A673 (cell line): ENCODE measurements at regions not wholly inside any gene's neighbourhood (a gene's known extent, or its start where the extent isn't known, plus 50 kb on each side); places are given as distances from the start of the nearest gene placed in this dataset.

Source experiments
- BruUV-seq: library from RNA; stranded (reverse); fragments of 400-500 nt; replicated peaks from 2 replicates; lab custom pipeline; 2021; lab: Mats Ljungman, UMichigan
- CTCF ChIA-PET: fragments of 300-600 bp; sonication (Branson Sonifier 250); formaldehyde crosslinking; loops from one replicate; lab custom pipeline; 2022; ENCODE audit warnings: antibody characterized with exemption; lab: Charles Lee
- POLR2A ChIA-PET: fragments of 300-600 bp; sonication (Branson Sonifier 250); formaldehyde crosslinking; loops from one replicate; lab custom pipeline; 2022; ENCODE audit warnings: antibody characterized with exemption; ENCODE audit not compliant: low non-redundant PET; lab: Charles Lee
- DNase-seq: peaks from one replicate; pipeline ENCODE4 v3.0.0-alpha.2; 2015; ENCODE audit warnings: low spot score
- H3K27ac ChIP-seq: fragments of 200-600 bp; sonication (generic); 2 replicates; pipeline ENCODE4 v1.5.1; 2016; ENCODE audit warnings: mixed run types, low read depth, mild to moderate bottlenecking, mixed read lengths, antibody characterized with exemption, low read length; ENCODE audit not compliant: poor library complexity, severe bottlenecking
- H3K27me3 ChIP-seq: fragments of 200-600 bp; sonication (generic); replicated peaks from 2 replicates; pipeline ENCODE4 v1.6.1; 2017; ENCODE audit warnings: mixed run types, low read depth, mild to moderate bottlenecking, mixed read lengths, antibody characterized with exemption, low read length; ENCODE audit not compliant: insufficient read depth, poor library complexity
- H3K36me3 ChIP-seq: fragments of 200-600 bp; sonication (generic); 2 replicates; pipeline ENCODE4 v1.6.1; 2016; ENCODE audit warnings: mixed run types, mild to moderate bottlenecking, mixed read lengths, antibody characterized with exemption, low read length; ENCODE audit not compliant: insufficient read depth, poor library complexity, severe bottlenecking
- H3K4me1 ChIP-seq: fragments of 200-600 bp; sonication (generic); 2 replicates; pipeline ENCODE4 v1.6.1; 2017; ENCODE audit warnings: mixed run types, mild to moderate bottlenecking, mixed read lengths, antibody characterized with exemption, low read length; ENCODE audit not compliant: insufficient read depth, poor library complexity, severe bottlenecking
- H3K4me3 ChIP-seq: fragments of 200-600 bp; sonication (generic); 2 replicates; pipeline ENCODE4 v1.5.1; 2016; ENCODE audit warnings: low read depth, mixed run types, mild to moderate bottlenecking, mixed read lengths, low read length; ENCODE audit not compliant: poor library complexity, severe bottlenecking
- H3K9me3 ChIP-seq: fragments of 200-600 bp; sonication (generic); 2 replicates; pipeline ENCODE4 v1.6.1; 2016; ENCODE audit warnings: mixed run types, low read depth, mild to moderate bottlenecking, mixed read lengths, antibody characterized with exemption, low read length; ENCODE audit not compliant: poor library complexity, severe bottlenecking
- EZH2 ChIP-seq: fragments of 200-600 bp; sonication (generic); IDR thresholded peaks from 2 replicates; pipeline ENCODE4 v1.6.1; 2017; ENCODE audit warnings: borderline replicate concordance, low read depth, mild to moderate bottlenecking, mixed read lengths, antibody characterized with exemption, low read length; ENCODE audit not compliant: poor library complexity, severe bottlenecking
- intact Hi-C: fragments of 100-400 bp; cut with micrococcal nuclease; formaldehyde crosslinking; loops from one replicate; pipeline ENCODE4 v1.10.0; 2022; ENCODE audit not compliant: unreplicated experiment
- TF ChIP-seq, protein P1 (sequence below): fragments of 300-800, 200-600 bp; sonication (generic); conservative IDR thresholded peaks from 2 replicates; pipeline ENCODE4 v1.5.1; 2017; ENCODE audit warnings: low read depth, mild to moderate bottlenecking, antibody characterized with exemption, low read length, moderate library complexity, mixed read lengths

DNA sequence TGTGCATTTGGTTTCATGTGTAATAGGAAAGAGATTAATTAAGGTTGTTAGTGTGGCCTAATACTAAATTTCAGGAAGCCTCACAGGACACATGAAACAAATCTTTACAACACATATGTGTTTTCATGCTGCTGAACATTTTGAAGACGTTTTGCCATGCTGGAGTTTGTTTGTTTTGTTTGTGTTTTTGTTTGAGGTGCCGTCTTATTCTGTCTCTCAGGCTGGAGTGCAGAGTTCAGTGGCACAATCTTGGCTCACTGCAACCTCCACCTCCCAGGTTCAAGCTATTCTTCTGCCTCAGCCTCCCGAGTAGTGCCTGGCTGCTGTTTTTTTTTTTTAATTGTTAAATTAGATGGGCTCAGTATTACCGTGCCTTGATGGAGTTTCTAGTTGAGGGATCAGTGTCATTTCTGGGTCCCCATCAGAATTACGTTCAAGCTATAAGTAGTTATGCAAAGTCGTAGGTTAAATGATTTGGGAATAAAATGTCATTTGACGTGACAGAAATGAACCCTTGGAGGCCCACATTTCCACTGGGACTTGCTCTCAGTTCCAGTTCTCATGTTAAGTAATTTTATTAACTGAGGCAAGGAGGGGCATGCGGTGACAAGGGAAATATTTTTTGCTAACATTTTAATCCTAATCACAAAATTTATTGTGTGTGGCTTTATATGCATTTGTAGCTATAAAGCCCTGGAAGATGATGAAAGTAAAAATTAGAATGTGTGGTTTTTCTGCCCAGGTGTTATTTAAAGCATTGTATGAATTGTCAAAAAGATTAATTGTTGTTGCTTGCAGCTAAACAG, 196.9 kb downstream of the TM9SF2 start:
- intact Hi-C loops, result no loop called here
- Histone ChIP-seq H3K4me1 (peaks cover 17% of the 10 kb centered on the region), H3K27ac (no peak overlapping the region), H3K27me3 (no peaks in the 10 kb centered on the region), H3K4me3 (no peak overlapping the region), H3K36me3 (no peaks in the 10 kb centered on the region), H3K9me3 (no peaks in the 10 kb centered on the region)
- TF ChIP-seq EZH2, result no peak
- TF ChIP-seq, protein P1, sequence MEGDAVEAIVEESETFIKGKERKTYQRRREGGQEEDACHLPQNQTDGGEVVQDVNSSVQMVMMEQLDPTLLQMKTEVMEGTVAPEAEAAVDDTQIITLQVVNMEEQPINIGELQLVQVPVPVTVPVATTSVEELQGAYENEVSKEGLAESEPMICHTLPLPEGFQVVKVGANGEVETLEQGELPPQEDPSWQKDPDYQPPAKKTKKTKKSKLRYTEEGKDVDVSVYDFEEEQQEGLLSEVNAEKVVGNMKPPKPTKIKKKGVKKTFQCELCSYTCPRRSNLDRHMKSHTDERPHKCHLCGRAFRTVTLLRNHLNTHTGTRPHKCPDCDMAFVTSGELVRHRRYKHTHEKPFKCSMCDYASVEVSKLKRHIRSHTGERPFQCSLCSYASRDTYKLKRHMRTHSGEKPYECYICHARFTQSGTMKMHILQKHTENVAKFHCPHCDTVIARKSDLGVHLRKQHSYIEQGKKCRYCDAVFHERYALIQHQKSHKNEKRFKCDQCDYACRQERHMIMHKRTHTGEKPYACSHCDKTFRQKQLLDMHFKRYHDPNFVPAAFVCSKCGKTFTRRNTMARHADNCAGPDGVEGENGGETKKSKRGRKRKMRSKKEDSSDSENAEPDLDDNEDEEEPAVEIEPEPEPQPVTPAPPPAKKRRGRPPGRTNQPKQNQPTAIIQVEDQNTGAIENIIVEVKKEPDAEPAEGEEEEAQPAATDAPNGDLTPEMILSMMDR, result no peak
- ChIA-PET CTCF (no interaction called here), POLR2A (no interaction called here)
- BruUV-seq, result no TSS peak
- DNase-seq, result no peak

DNA sequence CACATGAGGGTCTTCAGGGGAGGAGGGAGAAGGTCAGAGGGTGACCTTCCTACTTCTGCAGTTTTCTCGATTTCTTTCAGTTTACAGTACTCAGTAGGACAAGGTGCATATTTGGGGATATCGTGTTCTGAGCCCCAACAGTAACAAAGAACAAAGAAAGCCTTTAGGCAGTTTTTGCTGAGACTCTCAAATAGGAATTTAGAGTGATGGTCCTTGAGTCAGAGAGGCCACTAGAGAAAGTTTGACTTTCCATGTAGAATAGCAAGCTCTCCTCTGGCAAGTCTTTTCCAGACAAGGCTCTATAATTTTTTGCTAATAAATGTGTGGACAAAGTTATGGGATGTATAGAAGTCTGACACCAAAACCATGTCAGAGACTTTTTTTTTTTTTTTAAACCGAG, 194.6 kb downstream of the TM9SF2 start:
- Histone ChIP-seq H3K9me3 (no peaks in the 10 kb centered on the region), H3K36me3 (no peaks in the 10 kb centered on the region), H3K4me1 (peaks cover 19% of the 10 kb centered on the region), H3K4me3 (no peak overlapping the region), H3K27ac (no peak overlapping the region), H3K27me3 (no peaks in the 10 kb centered on the region)
- DNase-seq, result no peak
- TF ChIP-seq, protein P1, result no peak
- TF ChIP-seq EZH2, result no peak
- BruUV-seq, result no TSS peak
- POLR2A ChIA-PET, result no interaction called here
- CTCF ChIA-PET, result no interaction called here
- intact Hi-C loops, result no loop called here

- POLR2A ChIA-PET, result no interaction called here
- H3K36me3 ChIP-seq, result no peaks in the 10 kb centered on the region
- H3K27ac ChIP-seq, result no peak overlapping the region
- no peaks in the 10 kb centered on the region for H3K27me3 ChIP-seq
- no peaks in the 10 kb centered on the region for H3K9me3 ChIP-seq
- no TSS peak for BruUV-seq
- H3K4me1 ChIP-seq, result peaks cover 32% of the 10 kb centered on the region
- TF ChIP-seq EZH2, result no peak
- TF ChIP-seq, protein P1, result no peak
- CTCF ChIA-PET, result no interaction called here
- no peak overlapping the region for H3K4me3 ChIP-seq
- intact Hi-C loops, result no loop called here
- peak; percentile 38 for DNase-seq
Observed at GRCh38 chr13:99693852-99694611, 192.8 kb downstream of the TM9SF2 start.
